Epidermal melanocyte (primary cell): ENCODE measurements at regions not wholly inside any gene's neighbourhood (a gene's known extent, or its start where the extent isn't known, plus 50 kb on each side); places are given as distances from the start of the nearest gene placed in this dataset.

Source experiments
- DNase-seq: peaks from one replicate; pipeline ENCODE4 v3.0.0; 2011; ENCODE audit warnings: low spot score; ENCODE audit not compliant: insufficient read length

DNA sequence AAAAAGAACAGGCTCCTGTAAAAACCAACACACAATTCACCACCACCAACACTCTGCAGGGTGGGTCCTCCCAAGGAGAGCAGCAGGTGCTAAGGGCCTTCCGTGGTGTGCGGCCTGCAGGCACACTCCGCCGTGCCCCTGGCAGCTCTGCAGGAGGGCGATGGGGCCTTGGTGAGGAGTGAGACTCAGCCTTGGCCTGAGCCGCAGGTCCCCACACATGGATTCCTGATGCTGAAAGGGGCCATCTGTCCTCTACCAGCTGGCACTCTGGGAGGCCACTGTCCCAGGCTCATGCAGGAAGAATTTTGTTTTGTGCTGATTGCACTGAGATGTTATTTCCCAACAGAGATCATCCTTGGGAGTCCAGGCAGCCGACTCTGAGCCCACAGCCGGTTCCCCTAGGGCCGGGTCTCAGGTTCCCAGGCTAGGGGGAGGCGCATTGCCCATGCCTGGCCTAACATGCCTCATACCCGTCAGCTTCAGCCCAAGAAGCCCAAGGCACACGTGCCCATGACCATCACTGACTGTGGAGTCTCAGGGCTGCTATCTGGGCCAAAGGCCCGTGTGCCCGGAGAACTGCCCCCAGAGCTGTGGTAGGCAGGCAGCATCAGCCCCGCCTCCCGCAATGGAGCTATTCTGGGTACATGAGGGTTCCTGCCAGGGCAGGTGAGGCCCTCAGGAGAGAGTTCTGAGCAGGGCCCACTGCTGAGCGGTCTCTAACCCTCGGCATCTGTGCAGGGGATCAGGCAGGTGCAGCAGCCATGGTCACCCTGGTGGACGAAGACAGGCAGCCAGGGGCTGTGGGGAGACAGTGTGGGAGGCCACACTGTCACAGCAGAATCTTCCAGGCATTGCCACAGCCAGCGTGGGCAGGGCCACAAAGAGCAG is 97.9 kb upstream of the ZNF469 start:
- DNase-seq, result peak; percentile 44

DNA sequence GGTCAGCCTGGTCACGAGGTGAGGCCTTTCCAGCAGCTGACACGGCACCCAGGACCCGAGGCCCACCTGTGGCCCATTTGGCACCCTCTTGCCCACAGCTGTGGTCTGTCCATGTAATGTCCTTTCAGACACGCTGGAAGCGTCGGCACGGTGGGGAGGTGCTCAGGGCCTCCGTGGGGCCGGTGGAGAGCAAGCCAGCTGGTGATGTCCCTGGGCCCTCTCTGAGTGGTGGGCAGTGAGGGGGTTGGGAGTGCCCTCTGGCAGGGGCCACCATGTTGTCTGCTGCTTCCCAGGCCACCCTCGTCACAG is 97.3 kb upstream of the ZNF469 start:
- no peak for DNase-seq

DNA sequence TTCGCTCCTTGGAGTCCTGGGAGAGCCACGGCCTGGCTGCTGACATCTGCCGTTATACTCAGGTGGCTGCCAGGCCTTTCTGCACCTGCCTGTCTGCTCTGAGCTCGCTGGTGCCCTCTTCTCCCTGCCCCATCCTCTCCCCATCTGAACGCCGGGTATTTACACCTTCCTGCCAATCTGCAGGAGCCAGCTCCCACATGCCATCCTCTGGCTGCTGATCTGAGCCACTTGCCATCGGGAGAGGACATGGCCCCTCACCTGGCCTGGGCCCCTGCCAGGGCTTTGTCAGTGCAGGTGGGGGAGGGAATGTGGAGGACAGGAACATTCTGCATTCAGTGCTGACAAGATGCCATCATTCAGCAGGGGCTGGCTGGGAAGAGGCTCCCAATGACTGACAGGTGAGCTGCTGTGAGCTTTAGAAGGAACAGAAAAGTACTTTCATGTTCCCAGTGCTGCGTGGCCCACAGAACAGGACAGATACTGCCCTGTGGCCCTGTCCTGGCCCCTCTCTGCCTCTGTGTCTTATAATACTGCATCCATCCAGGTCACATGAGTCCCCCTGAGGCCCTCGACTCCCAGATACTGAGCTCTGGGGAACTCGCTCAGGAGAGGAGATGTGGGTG is 96.3 kb upstream of the ZNF469 start:
- DNase-seq, result no peak

DNA sequence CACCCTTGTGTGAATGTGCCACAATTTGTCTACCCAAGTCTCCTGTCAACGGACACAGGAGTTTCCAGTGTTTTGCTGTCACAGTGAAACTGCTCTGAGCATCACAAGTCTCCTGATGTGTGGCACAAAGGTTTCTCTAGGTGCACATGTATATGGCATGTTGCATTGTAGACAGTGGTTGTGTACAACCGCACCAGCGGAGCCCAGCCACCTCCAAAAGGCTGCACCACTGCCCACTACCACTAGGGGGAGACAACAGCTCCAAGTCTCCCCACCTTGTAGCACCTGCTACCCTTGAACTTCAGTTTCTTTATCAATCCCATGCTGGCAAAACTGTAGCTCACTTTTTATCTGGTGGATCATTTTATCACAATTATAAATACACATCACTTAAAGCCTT is 95.5 kb upstream of the ZNF469 start:
- DNase-seq, result no peak

DNA sequence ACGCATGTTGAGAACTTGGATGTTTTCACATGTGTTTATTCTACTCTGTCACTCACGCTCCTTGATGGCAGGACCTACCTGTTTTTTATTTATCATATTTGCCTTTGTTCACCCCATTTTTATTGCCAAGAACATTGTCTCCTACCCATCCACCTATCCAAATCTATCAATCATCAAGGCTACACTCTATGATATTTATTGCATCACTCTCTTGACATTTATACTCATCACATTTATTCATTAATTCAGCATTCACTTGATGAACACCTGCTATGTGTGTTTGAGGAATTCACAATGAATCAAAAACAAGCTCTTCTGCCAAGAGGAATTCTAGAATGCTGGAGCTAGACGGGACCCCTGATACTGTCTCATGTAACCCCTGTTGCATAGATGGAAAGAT is 94.5 kb upstream of the ZNF469 start:
- DNase-seq, result no peak

DNA sequence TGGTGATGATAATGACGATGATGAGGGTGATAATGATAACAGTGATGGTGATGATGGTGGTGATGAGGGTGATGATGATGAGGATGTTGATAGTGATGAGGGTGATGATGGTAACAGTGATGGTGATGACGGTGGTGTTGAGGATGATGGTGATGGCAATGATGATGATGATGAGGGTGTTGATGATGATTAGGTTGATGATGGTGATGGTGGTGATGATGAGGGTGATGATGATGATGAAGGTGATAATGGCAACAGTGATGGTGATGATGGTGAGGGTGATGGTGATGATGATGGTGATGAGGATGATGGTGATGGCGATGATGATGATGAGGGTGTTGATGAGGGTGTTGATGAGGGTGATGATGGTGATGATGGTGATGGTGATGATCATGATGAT is 93.8 kb upstream of the ZNF469 start:
- no peak for DNase-seq

DNA sequence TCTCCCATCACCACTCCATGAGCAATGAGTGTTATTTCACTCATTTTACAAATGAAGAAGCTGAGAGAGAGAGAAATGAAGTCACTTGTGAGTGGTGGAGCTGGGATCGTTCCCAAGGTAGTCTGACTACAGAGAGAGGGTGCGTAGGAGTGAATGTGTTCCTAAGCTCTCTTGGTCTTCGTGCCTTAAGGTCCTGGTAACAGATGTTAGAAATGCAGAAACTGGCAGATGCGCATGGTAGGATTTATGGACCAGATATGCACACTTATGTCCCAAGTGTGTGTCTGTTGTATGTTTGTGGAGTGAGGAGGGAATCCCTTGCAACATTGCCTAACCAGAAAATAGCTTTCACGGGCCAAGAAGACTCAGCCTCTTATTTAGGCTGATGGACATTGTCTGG is 93.2 kb upstream of the ZNF469 start:
- no peak for DNase-seq

DNA sequence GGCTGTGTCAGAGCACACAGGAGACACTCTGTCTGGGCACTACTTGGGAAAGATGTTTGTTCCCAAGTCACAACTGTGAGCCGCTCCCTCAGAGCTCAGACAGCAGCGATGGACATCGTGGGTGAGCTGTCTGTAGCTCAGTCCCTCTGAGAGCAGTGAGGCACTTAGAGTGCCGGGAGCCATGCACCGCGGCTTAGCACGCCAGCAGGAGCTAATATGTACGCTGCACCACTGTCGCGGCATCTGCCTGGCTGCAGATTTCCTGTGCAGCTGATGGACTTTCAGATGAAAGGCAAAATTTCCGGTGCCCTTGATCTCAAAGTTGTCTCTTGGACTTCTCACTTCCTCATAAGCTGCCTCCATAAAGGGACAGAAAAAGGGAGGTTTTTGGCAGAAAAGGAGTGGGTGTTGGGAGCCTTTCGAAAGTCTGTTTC is 92.8 kb upstream of the ZNF469 start:
- no peak for DNase-seq

DNA sequence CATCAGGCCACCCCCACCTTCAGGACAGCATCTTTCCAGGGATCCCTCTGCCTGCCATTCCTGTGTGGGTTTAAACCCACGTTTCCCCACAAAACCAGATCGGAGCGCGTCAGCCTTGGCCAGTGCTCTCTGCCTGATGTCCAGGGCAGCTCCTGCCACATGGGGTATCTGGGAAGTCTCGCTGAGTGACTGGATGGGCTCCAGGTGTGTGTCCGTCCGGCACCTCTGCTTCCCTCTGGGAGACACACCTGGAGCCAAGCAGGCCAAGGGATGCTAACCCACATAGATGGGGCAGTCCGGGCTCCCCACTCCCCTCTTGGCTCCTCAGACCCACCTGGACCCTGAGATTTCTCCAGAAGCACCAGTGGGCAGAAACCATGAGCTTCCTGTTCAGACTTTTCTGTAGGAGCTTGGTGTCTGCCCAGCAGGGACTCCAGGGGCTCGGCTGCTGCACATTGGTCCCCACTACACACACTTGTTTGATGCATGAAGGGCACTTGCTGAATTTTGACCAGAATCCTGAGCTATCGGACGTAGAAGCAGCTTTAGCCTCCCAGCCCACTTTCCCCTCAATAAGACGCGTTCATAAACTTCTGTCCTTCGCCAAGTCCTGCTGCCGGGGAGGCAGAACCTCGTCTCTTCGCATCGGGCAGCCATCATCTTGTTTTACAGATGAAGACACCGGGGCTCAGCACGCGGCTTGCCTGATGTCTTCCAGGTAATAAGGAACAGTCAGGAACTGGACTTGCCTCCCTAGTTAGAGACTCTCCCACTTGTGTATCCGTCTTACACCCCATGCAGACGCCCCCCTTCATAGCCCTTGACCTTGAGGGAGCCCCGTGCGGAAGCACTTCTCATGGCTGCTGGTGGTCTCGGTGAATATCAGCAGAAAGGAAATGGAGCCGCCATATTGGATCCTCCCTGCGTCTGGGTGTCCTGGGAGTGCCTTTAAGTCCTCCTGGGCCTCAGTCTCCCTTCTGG is 91.6 kb upstream of the ZNF469 start:
- no peak for DNase-seq

DNA sequence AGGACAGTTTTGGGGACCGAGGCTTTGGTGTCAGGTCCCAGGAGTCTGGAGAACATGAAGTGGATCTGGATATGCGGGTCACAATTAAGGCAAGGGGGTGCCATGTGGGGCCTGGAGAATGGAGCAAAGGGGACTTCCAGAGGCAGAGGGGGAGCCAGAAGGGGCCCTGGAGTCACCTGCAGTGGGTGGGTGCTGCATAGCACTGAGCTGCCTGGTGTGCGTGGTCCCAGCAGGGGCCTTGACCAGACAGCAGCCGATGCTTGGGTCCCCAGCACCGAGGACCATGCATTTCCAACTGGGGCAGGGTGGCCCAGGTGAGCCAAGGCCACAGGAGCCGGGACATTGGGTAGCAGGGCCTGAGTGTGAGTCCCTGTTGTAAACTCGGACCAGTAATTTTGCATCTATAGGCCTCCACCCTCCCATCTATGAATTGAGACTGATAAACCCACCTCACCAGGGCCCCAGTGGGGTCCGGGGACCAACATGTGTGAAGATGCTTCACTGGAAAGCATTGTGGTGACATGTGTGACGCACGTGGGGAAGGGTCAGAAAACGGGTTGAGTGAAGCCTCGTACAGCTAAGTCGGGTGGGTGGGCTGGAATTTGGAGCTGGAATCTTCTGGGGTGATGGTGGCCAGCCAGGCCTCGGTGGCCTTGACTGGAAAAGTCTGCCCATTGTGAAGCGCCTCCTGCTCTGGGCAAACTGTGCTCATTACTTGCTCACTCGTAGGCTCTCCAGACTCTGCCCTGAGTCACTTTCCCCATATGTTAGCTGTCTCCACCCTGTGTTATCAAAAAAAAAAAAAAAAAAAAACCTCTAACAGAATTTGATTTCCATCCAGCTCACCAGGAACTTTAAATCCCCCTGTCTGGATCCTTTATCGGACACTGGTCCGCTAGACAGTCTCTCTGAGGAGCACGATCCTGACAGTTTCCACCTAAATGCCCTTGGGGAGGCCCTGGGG is 90.5 kb upstream of the ZNF469 start:
- DNase-seq, result no peak

DNA sequence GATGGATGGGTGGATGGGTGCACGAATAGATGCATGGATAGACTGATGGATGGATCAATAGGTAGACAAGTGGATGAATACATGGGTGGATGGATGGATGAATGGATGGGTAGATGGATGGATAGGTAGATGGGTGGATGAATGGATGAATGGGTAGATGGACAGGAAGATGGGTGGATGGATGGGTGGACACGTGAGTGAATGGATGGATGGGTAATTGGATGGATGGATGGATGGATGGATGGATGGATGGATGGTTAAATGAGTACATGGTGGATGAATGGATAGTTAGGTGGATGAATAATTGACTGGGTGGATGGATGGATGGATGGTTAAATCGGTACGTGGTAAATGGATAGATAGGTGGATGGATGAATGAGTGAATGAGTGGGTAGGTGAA is 89.7 kb upstream of the ZNF469 start:
- DNase-seq, result no peak

DNA sequence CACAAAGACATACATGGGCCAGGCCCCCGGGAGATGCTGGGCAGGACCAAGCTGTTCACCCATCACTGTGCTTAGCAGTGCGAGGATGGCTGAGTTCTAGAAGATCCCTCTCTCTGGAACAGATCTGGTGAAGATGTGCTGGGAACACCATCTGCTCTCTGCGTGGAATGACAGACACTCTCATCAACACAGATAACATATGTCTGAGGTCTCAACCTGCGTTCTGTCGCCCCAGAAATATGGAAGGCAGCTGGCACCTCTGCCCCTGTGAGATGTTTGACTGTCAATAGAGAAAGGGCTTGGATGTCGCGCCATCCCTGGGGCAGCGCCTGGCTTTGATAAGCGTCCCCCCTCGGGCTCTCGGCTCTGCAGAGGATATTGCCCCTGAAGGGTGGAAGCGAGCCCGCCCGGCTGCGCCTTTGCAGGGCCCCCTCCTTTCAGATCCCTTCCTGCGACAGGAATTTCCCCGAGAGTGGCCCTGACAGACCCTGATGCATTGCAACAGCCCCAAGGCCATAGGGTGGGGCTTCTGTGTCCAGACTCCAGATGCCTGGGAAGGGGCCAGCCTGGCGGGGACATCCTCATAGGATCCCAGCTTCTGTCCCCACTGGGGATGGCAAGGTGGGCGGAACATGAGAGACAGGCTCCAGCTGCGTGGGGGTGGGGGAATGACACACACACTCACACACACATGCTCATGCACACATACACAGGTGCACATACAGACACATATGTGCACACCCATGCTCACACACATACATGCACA is 86.9 kb upstream of the ZNF469 start:
- DNase-seq, result no peak

DNA sequence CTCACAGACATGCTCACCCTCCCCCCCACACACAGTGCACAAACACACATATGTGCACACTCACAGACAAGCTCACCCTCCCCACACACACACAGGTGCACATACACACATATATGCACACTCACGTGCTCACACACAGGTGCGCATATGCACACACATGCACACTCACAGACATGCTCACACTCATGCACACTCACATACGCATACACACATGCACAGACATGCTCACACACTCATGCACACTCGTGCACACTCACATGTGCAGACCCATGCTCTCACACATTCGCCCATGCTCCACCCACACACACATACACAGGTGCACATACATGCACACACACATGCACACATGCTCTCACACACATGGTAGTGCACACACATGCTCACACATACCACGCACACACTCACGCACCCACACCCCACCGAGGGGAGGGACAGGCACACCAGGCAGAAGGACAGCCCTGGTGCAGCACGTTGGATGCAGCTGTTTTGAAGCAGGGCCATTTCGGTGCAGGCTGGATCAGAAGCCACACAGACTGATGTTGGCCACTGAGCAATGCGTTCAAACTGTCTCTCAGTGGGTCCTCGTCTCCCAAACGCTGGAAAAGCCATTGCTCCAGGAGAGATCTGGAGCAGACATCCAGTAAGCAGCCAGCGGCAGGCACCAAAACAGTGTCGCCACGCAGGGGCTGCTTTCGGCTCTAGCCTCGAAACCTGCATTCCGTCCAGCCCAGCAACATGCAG is 86.2 kb upstream of the ZNF469 start:
- no peak for DNase-seq

DNA sequence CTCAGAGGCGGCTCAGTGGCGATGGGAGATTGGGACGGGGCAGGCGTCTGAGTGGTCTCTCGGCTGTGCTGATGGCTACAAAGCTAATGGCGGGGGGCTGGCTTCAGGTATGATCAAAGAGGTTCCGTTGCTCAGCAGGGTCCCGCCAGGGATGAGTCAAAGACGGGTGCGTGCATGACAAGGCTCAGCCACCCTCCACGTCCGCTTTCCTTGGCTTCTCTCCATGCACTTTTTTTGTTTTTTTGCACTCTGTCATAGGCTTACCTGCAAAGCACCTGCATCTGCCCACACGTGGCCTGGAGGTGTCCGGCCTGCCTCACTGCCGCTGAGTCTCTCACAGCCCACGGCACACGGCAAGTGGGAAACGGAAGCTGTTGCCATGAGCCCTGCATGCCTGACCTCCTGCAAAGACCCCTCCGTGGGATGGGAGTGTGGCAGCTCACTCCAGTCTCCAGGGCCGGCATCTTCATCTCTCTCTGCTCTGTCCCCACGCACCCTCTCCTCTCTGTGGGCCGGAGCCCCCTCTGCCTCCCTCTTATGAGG is 85.5 kb upstream of the ZNF469 start:
- DNase-seq, result no peak

DNA sequence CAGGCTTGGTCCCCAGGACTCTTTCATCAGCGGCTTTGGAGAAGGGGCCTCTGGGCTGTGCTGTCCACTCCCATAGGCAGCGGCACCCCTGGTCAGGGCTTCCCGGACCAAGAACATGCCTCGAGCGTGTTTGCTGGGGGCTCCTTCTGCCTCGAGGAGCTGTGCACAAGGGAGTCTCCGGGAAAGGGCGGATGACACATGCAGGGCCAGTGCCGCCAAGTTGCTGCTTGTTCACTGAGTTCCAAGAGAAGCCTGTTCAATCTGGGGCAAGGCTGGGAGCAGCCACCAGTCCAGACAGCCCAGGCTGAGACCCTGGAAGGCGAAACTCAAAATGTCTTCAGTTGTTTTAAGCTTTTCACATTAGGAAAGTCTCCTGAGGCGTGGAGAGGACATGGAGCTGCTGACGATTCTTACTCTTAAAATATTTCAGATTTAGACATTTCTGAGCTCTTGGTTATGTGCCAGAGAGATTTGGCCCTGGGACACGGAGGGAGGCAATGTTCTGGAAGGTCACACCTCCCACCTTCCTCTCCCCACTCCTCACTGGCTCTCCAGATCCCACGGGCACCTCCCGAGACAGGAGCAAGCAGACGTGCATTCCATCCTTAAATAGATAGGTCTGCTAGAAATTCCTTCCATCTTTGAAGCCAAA is 84.5 kb upstream of the ZNF469 start:
- DNase-seq, result no peak

DNA sequence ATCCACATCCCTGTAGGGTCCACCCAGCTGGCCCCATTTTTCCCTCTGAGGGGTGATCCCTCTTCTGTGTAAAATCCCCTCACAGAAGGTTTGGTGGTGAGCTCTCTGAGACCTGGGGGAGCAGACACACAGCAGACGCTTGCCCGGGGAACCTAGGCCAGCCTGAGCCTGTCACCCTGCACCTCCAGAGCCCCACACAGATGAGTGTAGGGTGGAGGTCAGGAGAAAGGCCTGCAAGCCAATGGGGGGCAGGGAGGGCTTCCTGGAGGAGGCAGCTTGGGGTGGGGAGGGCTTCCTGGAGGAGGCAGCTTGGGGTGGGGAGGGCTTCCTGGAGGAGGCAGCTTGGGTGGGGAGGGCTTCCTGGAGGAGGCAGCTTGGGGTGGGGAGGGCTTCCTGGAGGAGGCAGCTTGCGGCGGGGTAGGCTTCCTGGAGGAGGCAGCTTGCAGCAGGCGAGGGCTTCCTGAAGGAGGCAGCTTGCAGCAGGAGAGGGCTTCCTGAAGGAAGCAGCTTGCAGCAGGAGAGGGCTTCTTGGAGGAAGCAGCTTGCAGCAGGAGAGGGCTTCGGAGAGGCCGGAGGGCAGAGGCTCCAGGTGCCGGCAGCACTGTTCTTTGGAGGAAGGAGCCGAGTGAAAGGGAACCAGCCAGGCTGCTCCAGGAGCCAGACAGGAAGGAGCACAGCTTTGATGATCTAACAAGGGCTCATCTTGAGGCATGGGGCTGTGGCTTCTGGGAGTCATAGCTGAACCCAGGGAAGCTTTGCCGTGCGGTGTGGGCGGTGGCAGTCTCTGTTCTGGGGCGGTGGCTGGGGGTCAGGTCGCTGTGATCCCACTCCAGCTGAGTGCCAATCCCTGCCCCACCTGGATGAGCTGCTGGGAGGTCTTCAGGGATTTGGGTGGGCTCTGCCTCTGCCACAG is 83.7 kb upstream of the ZNF469 start:
- no peak for DNase-seq

DNA sequence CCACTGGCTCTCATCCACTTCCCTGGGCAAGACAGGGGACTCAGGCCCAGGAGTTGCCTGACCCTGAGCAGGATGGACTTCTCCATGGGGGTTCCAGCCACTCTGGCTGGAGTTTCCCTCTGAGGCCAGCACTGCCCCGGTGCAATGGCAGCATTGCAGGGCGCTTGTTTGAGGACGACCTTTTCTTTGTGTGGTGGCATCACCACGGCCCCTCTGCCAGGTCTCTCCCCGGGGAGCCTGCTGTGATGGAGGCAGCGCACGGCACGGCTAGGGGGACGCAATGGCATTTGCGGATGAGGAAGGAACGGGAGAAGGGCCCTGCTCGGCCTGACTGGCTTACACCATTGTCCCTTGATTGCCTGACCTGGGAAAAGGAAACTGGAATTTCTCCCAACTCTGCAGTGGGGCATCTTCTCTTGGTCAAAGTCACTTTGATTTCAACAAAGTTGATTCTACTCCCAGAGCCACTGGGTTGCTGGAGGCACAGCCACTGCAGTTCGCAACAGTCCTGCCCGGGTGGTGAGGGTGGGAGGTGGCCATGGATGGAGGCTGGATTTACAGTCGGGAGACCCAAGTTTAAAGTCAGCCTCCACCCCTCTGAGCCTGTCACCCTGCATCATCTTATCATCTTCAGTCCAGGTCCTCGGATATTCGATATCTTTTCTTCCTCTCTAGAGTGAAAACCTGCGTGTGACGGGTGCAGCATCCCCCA is 82.9 kb upstream of the ZNF469 start:
- DNase-seq, result no peak
